ENCODE measurements at regions not wholly inside any gene's neighbourhood (a gene's known extent, or its start where the extent isn't known, plus 50 kb on each side); places are given as distances from the start of the nearest gene placed in this dataset.

DNA sequence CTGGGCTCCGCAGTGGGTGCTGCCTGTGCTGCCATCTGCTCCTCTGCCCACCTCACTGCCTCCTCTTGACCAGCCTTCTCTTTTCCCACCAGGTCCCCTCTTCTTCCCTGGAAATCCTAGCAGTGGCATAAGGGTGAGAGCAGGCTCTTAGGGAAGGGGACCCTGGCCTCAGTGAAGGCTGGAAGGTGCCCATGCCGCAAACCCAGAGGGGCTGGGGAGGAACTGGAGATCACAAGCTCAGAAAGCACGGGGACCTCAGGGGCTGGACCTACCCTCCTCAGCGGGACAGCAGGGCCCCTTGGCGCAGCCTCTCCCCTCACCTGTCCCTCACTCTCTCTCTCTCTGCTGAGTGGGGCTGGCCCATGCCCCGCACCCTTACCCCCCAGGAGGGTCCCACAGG lies 144.4 kb upstream of the IRX2 start:
- TF ChIP-seq CREB1 (CRISPR knock-in tag; IDR thresholded peaks at IDR 0.05; ENCODE audit: low read depth) (no peak), ZNF331 (CRISPR knock-in tag; IDR thresholded peaks at IDR 0.05; ENCODE audit: low read depth) (no peak), EZH2 (IDR thresholded peaks at IDR 0.05; ENCODE audit: low read depth, unreplicated experiment) (no peak), STAT1 (IDR thresholded peaks at IDR 0.05; ENCODE audit: unreplicated experiment) (no peak), JUNB (IDR thresholded peaks at IDR 0.05; ENCODE audit: unreplicated experiment) (no peak), ZNF114 (CRISPR knock-in tag; IDR thresholded peaks at IDR 0.05) (no peak), EZH2phosphoT487 (IDR thresholded peaks at IDR 0.05; ENCODE audit: unreplicated experiment) (no peak), NANOG (IDR thresholded peaks at IDR 0.05; ENCODE audit: borderline replicate concordance) (no peak), POLR2AphosphoS5 (IDR thresholded peaks at IDR 0.05; ENCODE audit: low read depth) (no peak)
- TF ChIP-seq, protein P1, sequence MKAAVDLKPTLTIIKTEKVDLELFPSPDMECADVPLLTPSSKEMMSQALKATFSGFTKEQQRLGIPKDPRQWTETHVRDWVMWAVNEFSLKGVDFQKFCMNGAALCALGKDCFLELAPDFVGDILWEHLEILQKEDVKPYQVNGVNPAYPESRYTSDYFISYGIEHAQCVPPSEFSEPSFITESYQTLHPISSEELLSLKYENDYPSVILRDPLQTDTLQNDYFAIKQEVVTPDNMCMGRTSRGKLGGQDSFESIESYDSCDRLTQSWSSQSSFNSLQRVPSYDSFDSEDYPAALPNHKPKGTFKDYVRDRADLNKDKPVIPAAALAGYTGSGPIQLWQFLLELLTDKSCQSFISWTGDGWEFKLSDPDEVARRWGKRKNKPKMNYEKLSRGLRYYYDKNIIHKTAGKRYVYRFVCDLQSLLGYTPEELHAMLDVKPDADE (IDR thresholded peaks at IDR 0.05): no peak
- TF ChIP-seq, protein P2, sequence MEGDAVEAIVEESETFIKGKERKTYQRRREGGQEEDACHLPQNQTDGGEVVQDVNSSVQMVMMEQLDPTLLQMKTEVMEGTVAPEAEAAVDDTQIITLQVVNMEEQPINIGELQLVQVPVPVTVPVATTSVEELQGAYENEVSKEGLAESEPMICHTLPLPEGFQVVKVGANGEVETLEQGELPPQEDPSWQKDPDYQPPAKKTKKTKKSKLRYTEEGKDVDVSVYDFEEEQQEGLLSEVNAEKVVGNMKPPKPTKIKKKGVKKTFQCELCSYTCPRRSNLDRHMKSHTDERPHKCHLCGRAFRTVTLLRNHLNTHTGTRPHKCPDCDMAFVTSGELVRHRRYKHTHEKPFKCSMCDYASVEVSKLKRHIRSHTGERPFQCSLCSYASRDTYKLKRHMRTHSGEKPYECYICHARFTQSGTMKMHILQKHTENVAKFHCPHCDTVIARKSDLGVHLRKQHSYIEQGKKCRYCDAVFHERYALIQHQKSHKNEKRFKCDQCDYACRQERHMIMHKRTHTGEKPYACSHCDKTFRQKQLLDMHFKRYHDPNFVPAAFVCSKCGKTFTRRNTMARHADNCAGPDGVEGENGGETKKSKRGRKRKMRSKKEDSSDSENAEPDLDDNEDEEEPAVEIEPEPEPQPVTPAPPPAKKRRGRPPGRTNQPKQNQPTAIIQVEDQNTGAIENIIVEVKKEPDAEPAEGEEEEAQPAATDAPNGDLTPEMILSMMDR (conservative IDR thresholded peaks at IDR 0.05; ENCODE audit: low read depth in 2 of 2): no peak
- TF ChIP-seq, protein P3, sequence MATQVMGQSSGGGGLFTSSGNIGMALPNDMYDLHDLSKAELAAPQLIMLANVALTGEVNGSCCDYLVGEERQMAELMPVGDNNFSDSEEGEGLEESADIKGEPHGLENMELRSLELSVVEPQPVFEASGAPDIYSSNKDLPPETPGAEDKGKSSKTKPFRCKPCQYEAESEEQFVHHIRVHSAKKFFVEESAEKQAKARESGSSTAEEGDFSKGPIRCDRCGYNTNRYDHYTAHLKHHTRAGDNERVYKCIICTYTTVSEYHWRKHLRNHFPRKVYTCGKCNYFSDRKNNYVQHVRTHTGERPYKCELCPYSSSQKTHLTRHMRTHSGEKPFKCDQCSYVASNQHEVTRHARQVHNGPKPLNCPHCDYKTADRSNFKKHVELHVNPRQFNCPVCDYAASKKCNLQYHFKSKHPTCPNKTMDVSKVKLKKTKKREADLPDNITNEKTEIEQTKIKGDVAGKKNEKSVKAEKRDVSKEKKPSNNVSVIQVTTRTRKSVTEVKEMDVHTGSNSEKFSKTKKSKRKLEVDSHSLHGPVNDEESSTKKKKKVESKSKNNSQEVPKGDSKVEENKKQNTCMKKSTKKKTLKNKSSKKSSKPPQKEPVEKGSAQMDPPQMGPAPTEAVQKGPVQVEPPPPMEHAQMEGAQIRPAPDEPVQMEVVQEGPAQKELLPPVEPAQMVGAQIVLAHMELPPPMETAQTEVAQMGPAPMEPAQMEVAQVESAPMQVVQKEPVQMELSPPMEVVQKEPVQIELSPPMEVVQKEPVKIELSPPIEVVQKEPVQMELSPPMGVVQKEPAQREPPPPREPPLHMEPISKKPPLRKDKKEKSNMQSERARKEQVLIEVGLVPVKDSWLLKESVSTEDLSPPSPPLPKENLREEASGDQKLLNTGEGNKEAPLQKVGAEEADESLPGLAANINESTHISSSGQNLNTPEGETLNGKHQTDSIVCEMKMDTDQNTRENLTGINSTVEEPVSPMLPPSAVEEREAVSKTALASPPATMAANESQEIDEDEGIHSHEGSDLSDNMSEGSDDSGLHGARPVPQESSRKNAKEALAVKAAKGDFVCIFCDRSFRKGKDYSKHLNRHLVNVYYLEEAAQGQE (IDR thresholded peaks at IDR 0.05; ENCODE audit: unreplicated experiment): no peak
- TF ChIP-seq, protein P4, sequence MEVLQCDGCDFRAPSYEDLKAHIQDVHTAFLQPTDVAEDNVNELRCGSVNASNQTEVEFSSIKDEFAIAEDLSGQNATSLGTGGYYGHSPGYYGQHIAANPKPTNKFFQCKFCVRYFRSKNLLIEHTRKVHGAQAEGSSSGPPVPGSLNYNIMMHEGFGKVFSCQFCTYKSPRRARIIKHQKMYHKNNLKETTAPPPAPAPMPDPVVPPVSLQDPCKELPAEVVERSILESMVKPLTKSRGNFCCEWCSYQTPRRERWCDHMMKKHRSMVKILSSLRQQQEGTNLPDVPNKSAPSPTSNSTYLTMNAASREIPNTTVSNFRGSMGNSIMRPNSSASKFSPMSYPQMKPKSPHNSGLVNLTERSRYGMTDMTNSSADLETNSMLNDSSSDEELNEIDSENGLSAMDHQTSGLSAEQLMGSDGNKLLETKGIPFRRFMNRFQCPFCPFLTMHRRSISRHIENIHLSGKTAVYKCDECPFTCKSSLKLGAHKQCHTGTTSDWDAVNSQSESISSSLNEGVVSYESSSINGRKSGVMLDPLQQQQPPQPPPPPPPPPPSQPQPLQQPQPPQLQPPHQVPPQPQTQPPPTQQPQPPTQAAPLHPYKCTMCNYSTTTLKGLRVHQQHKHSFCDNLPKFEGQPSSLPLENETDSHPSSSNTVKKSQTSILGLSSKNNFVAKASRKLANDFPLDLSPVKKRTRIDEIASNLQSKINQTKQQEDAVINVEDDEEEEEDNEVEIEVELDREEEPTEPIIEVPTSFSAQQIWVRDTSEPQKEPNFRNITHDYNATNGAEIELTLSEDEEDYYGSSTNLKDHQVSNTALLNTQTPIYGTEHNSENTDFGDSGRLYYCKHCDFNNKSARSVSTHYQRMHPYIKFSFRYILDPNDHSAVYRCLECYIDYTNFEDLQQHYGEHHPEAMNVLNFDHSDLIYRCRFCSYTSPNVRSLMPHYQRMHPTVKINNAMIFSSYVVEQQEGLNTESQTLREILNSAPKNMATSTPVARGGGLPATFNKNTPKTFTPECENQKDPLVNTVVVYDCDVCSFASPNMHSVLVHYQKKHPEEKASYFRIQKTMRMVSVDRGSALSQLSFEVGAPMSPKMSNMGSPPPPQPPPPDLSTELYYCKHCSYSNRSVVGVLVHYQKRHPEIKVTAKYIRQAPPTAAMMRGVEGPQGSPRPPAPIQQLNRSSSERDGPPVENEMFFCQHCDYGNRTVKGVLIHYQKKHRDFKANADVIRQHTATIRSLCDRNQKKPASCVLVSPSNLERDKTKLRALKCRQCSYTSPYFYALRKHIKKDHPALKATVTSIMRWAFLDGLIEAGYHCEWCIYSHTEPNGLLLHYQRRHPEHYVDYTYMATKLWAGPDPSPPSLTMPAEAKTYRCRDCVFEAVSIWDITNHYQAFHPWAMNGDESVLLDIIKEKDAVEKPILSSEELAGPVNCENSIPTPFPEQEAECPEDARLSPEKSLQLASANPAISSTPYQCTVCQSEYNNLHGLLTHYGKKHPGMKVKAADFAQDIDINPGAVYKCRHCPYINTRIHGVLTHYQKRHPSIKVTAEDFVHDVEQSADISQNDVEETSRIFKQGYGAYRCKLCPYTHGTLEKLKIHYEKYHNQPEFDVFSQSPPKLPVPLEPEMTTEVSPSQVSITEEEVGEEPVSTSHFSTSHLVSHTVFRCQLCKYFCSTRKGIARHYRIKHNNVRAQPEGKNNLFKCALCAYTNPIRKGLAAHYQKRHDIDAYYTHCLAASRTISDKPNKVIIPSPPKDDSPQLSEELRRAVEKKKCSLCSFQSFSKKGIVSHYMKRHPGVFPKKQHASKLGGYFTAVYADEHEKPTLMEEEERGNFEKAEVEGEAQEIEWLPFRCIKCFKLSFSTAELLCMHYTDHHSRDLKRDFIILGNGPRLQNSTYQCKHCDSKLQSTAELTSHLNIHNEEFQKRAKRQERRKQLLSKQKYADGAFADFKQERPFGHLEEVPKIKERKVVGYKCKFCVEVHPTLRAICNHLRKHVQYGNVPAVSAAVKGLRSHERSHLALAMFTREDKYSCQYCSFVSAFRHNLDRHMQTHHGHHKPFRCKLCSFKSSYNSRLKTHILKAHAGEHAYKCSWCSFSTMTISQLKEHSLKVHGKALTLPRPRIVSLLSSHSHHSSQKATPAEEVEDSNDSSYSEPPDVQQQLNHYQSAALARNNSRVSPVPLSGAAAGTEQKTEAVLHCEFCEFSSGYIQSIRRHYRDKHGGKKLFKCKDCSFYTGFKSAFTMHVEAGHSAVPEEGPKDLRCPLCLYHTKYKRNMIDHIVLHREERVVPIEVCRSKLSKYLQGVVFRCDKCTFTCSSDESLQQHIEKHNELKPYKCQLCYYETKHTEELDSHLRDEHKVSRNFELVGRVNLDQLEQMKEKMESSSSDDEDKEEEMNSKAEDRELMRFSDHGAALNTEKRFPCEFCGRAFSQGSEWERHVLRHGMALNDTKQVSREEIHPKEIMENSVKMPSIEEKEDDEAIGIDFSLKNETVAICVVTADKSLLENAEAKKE (CRISPR knock-in tag; IDR thresholded peaks at IDR 0.05): no peak
- Histone ChIP-seq H3K4me1 (ENCODE audit: insufficient read depth) (no peaks in the 10 kb centered on the region), H3K27me3 (ENCODE audit: insufficient read depth) (no peaks in the 10 kb centered on the region), H3K79me2 (replicated peaks; ENCODE audit: insufficient read depth) (no peaks in the 10 kb centered on the region), H3K4me3 (no peak overlapping the region), H3K36me3 (ENCODE audit: insufficient read depth) (no peaks in the 10 kb centered on the region), H4K20me1 (replicated peaks; ENCODE audit: insufficient read depth) (no peaks in the 10 kb centered on the region), H2AFZ (no peak overlapping the region), H3K27ac (ENCODE audit: low read depth) (no peak overlapping the region), H3K9me2 (ENCODE audit: insufficient read depth) (no peaks in the 10 kb centered on the region), H3K4me2 (no peak overlapping the region), H3F3A (replicated peaks; ENCODE audit: low read depth) (no peaks in the 10 kb centered on the region)
- H3K4me3 Mint-ChIP-seq: no peak overlapping the region
- ATAC-seq (no peak), DNase-seq (ENCODE audit: low spot score) (no peak)
- H3K4me1 Mint-ChIP-seq: no peaks in the 10 kb centered on the region; the same call in 2 of the 3 replicates
- H3K9me3 Mint-ChIP-seq: no peaks in the 10 kb centered on the region; the same call in 2 of the 3 replicates
- peaks cover 6% of the 10 kb centered on the region for H3K27me3 Mint-ChIP-seq (ENCODE audit: insufficient read depth, low read depth, poor library complexity)
- H3K36me3 Mint-ChIP-seq (ENCODE audit: low read depth): no peaks in the 10 kb centered on the region
- no peak overlapping the region for H3K27ac Mint-ChIP-seq
